ENCODE measurements at regions not wholly inside any gene's neighbourhood (a gene's known extent, or its start where the extent isn't known, plus 50 kb on each side); places are given as distances from the start of the nearest gene placed in this dataset.

GRCh38 chr18:60060026-60060425, 160.2 kb downstream of the PMAIP1 start:
- POLR2A ChIA-PET: no interaction called here
- H3K9me3 ChIP-seq (ENCODE audit: control extremely low read depth in 1 of 5, control insufficient read depth in 4 of 5, insufficient read depth in 2 of 5, low read depth in 1 of 5, low read length in 4 of 5): peaks cover 0 to 2% (median 0%) of the 10 kb centered on the region in 5 experiments
- no peaks in the 10 kb centered on the region for H3K36me3 ChIP-seq (ENCODE audit: control insufficient read depth in 4 of 4, insufficient read depth in 4 of 4, low read length in 3 of 4)
- no peak overlapping the region for H3K4me3 ChIP-seq (ENCODE audit: control insufficient read depth in 1 of 7, extremely low read depth in 1 of 7, insufficient read depth in 4 of 7, low read depth in 2 of 7, low read length in 6 of 7)
- no peaks in the 10 kb centered on the region for H3K4me1 ChIP-seq (ENCODE audit: control extremely low read depth in 1 of 4, control insufficient read depth in 4 of 4, insufficient read depth in 4 of 4, low read length in 3 of 4)
- no peak for DNase-seq
- WGBS (ENCODE audit: insufficient coverage): no CpG with 5 or more reads among the region's 1 CpG
- H3K27me3 ChIP-seq (replicated peaks in 2 of 5; ENCODE audit: control insufficient read depth in 4 of 5, insufficient read depth in 5 of 5, low read length in 4 of 5): peaks cover 0 to 4% (median 0%) of the 10 kb centered on the region in 5 experiments
- CTCF ChIA-PET: no interaction called here
- no peak overlapping the region for H3K27ac ChIP-seq (ENCODE audit: insufficient read depth in 1 of 2, low read depth in 1 of 2, low read length in 2 of 2, poor library complexity in 1 of 2, severe bottlenecking in 2 of 2)

GRCh38 chr18:60059216-60059615, 159.4 kb downstream of the PMAIP1 start:
- POLR2A ChIA-PET: no interaction called here
- peaks cover 0 to 2% (median 0%) of the 10 kb centered on the region in 5 experiments for H3K9me3 ChIP-seq (ENCODE audit: control extremely low read depth in 1 of 5, control insufficient read depth in 4 of 5, insufficient read depth in 2 of 5, low read depth in 1 of 5, low read length in 4 of 5)
- H3K27me3 ChIP-seq (replicated peaks in 2 of 5; ENCODE audit: control insufficient read depth in 4 of 5, insufficient read depth in 5 of 5, low read length in 4 of 5): peaks cover 0 to 4% (median 0%) of the 10 kb centered on the region in 5 experiments
- no peaks in the 10 kb centered on the region for H3K36me3 ChIP-seq (ENCODE audit: control insufficient read depth in 4 of 4, insufficient read depth in 4 of 4, low read length in 3 of 4)
- H3K27ac ChIP-seq (ENCODE audit: insufficient read depth in 1 of 2, low read depth in 1 of 2, low read length in 2 of 2, poor library complexity in 1 of 2, severe bottlenecking in 2 of 2): no peak overlapping the region
- no peak overlapping the region for H3K4me3 ChIP-seq (ENCODE audit: control insufficient read depth in 1 of 7, extremely low read depth in 1 of 7, insufficient read depth in 4 of 7, low read depth in 2 of 7, low read length in 6 of 7)
- CTCF ChIA-PET: no interaction called here
- no peaks in the 10 kb centered on the region for H3K4me1 ChIP-seq (ENCODE audit: control extremely low read depth in 1 of 4, control insufficient read depth in 4 of 4, insufficient read depth in 4 of 4, low read length in 3 of 4)
- no peak for DNase-seq
- 80% methylated on average over 1 of the region's 3 CpGs for WGBS (ENCODE audit: insufficient coverage)

- Histone ChIP-seq H3K27ac (ENCODE audit: insufficient read depth in 1 of 2, low read depth in 1 of 2, low read length in 2 of 2, poor library complexity in 1 of 2, severe bottlenecking in 2 of 2) (no peak overlapping the region), H3K27me3 (replicated peaks in 2 of 5; ENCODE audit: control insufficient read depth in 4 of 5, insufficient read depth in 5 of 5, low read length in 4 of 5) (no peaks in the 10 kb centered on the region), H3K9me3 (ENCODE audit: control extremely low read depth in 1 of 5, control insufficient read depth in 4 of 5, insufficient read depth in 2 of 5, low read depth in 1 of 5, low read length in 4 of 5) (peaks cover 0 to 2% (median 0%) of the 10 kb centered on the region in 5 experiments), H3K36me3 (ENCODE audit: control insufficient read depth in 4 of 4, insufficient read depth in 4 of 4, low read length in 3 of 4) (no peaks in the 10 kb centered on the region), H3K4me3 (ENCODE audit: control insufficient read depth in 1 of 7, extremely low read depth in 1 of 7, insufficient read depth in 4 of 7, low read depth in 2 of 7, low read length in 6 of 7) (no peak overlapping the region), H3K4me1 (ENCODE audit: control extremely low read depth in 1 of 4, control insufficient read depth in 4 of 4, insufficient read depth in 4 of 4, low read length in 3 of 4) (no peaks in the 10 kb centered on the region)
- POLR2A ChIA-PET: no interaction called here
- DNase-seq: peak in 2 of 3 donors; percentile 1 to 8
- CTCF ChIA-PET: no interaction called here
- 89% methylated on average over 7 of the region's 8 CpGs for WGBS (ENCODE audit: insufficient coverage)
These were observed 154.0 kb downstream of the PMAIP1 start for GRCh38 chr18:60053747-60054304.

DNA sequence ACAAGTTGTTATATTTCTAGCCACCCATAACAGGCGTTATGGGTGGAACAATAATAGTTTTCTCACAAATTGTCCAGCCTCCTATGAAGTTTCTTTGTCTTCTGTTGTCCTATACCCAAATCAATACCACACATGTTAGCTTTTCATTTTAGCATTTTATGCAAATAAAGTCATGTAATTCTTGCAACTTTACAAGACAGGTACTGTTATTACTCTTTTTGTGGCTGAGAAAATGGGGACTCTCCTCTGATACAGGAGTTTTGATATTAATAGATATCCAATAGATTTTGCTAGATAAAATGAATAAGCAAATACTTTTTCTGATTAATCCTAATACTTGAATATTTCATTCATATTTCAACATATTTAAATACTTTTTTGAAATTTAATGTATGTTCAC, 151.0 kb downstream of the PMAIP1 start:
- POLR2A ChIA-PET: no interaction called here
- Histone ChIP-seq H3K4me3 (ENCODE audit: control insufficient read depth in 1 of 7, extremely low read depth in 1 of 7, insufficient read depth in 4 of 7, low read depth in 2 of 7, low read length in 6 of 7) (no peak overlapping the region), H3K27ac (ENCODE audit: insufficient read depth in 1 of 2, low read depth in 1 of 2, low read length in 2 of 2, poor library complexity in 1 of 2, severe bottlenecking in 2 of 2) (no peak overlapping the region), H3K9me3 (ENCODE audit: control extremely low read depth in 1 of 5, control insufficient read depth in 4 of 5, insufficient read depth in 2 of 5, low read depth in 1 of 5, low read length in 4 of 5) (no peaks in the 10 kb centered on the region), H3K4me1 (ENCODE audit: control extremely low read depth in 1 of 4, control insufficient read depth in 4 of 4, insufficient read depth in 4 of 4, low read length in 3 of 4) (no peaks in the 10 kb centered on the region), H3K27me3 (replicated peaks in 2 of 5; ENCODE audit: control insufficient read depth in 4 of 5, insufficient read depth in 5 of 5, low read length in 4 of 5) (no peaks in the 10 kb centered on the region), H3K36me3 (ENCODE audit: control insufficient read depth in 4 of 4, insufficient read depth in 4 of 4, low read length in 3 of 4) (no peaks in the 10 kb centered on the region)
- 89% methylated on average over 1 of the region's 1 CpG for WGBS (ENCODE audit: insufficient coverage)
- DNase-seq: no peak
- CTCF ChIA-PET: no interaction called here

GRCh38 chr18:60049172-60049571, 149.4 kb downstream of the PMAIP1 start:
- Histone ChIP-seq H3K27me3 (replicated peaks in 2 of 5; ENCODE audit: control insufficient read depth in 4 of 5, insufficient read depth in 5 of 5, low read length in 4 of 5) (no peaks in the 10 kb centered on the region), H3K9me3 (ENCODE audit: control extremely low read depth in 1 of 5, control insufficient read depth in 4 of 5, insufficient read depth in 2 of 5, low read depth in 1 of 5, low read length in 4 of 5) (no peaks in the 10 kb centered on the region), H3K4me3 (ENCODE audit: control insufficient read depth in 1 of 7, extremely low read depth in 1 of 7, insufficient read depth in 4 of 7, low read depth in 2 of 7, low read length in 6 of 7) (no peak overlapping the region), H3K36me3 (ENCODE audit: control insufficient read depth in 4 of 4, insufficient read depth in 4 of 4, low read length in 3 of 4) (no peaks in the 10 kb centered on the region), H3K27ac (ENCODE audit: insufficient read depth in 1 of 2, low read depth in 1 of 2, low read length in 2 of 2, poor library complexity in 1 of 2, severe bottlenecking in 2 of 2) (no peak overlapping the region), H3K4me1 (ENCODE audit: control extremely low read depth in 1 of 4, control insufficient read depth in 4 of 4, insufficient read depth in 4 of 4, low read length in 3 of 4) (no peaks in the 10 kb centered on the region)
- POLR2A ChIA-PET: no interaction called here
- DNase-seq: no peak
- CTCF ChIA-PET: no interaction called here

GRCh38 chr18:60047556-60047955, 147.8 kb downstream of the PMAIP1 start:
- ChIA-PET CTCF (no interaction called here), POLR2A (no interaction called here)
- Histone ChIP-seq H3K36me3 (ENCODE audit: control insufficient read depth in 4 of 4, insufficient read depth in 4 of 4, low read length in 3 of 4) (no peaks in the 10 kb centered on the region), H3K4me1 (ENCODE audit: control extremely low read depth in 1 of 4, control insufficient read depth in 4 of 4, insufficient read depth in 4 of 4, low read length in 3 of 4) (no peaks in the 10 kb centered on the region), H3K9me3 (ENCODE audit: control extremely low read depth in 1 of 5, control insufficient read depth in 4 of 5, insufficient read depth in 2 of 5, low read depth in 1 of 5, low read length in 4 of 5) (no peaks in the 10 kb centered on the region), H3K27ac (ENCODE audit: insufficient read depth in 1 of 2, low read depth in 1 of 2, low read length in 2 of 2, poor library complexity in 1 of 2, severe bottlenecking in 2 of 2) (no peak overlapping the region), H3K4me3 (ENCODE audit: control insufficient read depth in 1 of 7, extremely low read depth in 1 of 7, insufficient read depth in 4 of 7, low read depth in 2 of 7, low read length in 6 of 7) (no peak overlapping the region), H3K27me3 (replicated peaks in 2 of 5; ENCODE audit: control insufficient read depth in 4 of 5, insufficient read depth in 5 of 5, low read length in 4 of 5) (no peaks in the 10 kb centered on the region)
- DNase-seq: no peak

GRCh38 chr18:60044290-60045006, 144.7 kb downstream of the PMAIP1 start:
- 100% methylated on average over 2 of the region's 2 CpGs for WGBS (ENCODE audit: insufficient coverage)
- no peak for DNase-seq
- Histone ChIP-seq H3K9me3 (ENCODE audit: control extremely low read depth in 1 of 5, control insufficient read depth in 4 of 5, insufficient read depth in 2 of 5, low read depth in 1 of 5, low read length in 4 of 5) (no peaks in the 10 kb centered on the region), H3K4me1 (ENCODE audit: control extremely low read depth in 1 of 4, control insufficient read depth in 4 of 4, insufficient read depth in 4 of 4, low read length in 3 of 4) (no peaks in the 10 kb centered on the region), H3K36me3 (ENCODE audit: control insufficient read depth in 4 of 4, insufficient read depth in 4 of 4, low read length in 3 of 4) (no peaks in the 10 kb centered on the region), H3K27me3 (replicated peaks in 2 of 5; ENCODE audit: control insufficient read depth in 4 of 5, insufficient read depth in 5 of 5, low read length in 4 of 5) (no peaks in the 10 kb centered on the region), H3K27ac (ENCODE audit: insufficient read depth in 1 of 2, low read depth in 1 of 2, low read length in 2 of 2, poor library complexity in 1 of 2, severe bottlenecking in 2 of 2) (no peak overlapping the region), H3K4me3 (ENCODE audit: control insufficient read depth in 1 of 7, extremely low read depth in 1 of 7, insufficient read depth in 4 of 7, low read depth in 2 of 7, low read length in 6 of 7) (no peak overlapping the region)
- CTCF ChIA-PET: no interaction called here
- POLR2A ChIA-PET: no interaction called here
